KMS-11 (cell line): ENCODE measurements at regions not wholly inside any gene's neighbourhood (a gene's known extent, or its start where the extent isn't known, plus 50 kb on each side); places are given as distances from the start of the nearest gene placed in this dataset.

Experiments
- H2AFZ ChIP-seq: fragments of 200-600 bp; sonication (generic); 2 replicates; pipeline ENCODE4 v1.6.1; 2016; ENCODE audit warnings: antibody characterized with exemption, mixed run types, low read depth
- H3K27ac ChIP-seq: fragments of 200-600 bp; sonication (generic); 2 replicates; pipeline ENCODE4 v1.6.1; 2016; ENCODE audit warnings: mild to moderate bottlenecking, mixed run types
- H3K27me3 ChIP-seq: fragments of 200-600 bp; sonication (generic); 2 replicates; pipeline ENCODE4 v1.6.1; 2017; ENCODE audit warnings: mild to moderate bottlenecking, low read depth, mixed run types, moderate library complexity; ENCODE audit not compliant: insufficient read depth
- H3K36me3 ChIP-seq: fragments of 200-600 bp; sonication (generic); 2 replicates; pipeline ENCODE4 v1.6.1; 2017; ENCODE audit warnings: mild to moderate bottlenecking, mixed run types; ENCODE audit not compliant: insufficient read depth
- H3K4me1 ChIP-seq: fragments of 200-600 bp; sonication (generic); 2 replicates; pipeline ENCODE4 v1.6.1; 2016; ENCODE audit warnings: mild to moderate bottlenecking, low read depth, mixed run types; ENCODE audit not compliant: poor library complexity, severe bottlenecking
- H3K4me2 ChIP-seq: fragments of 200-600 bp; sonication (generic); 2 replicates; pipeline ENCODE4 v1.7.0; 2016; ENCODE audit warnings: mild to moderate bottlenecking, mixed run types
- H3K4me3 ChIP-seq: fragments of 200-600 bp; sonication (generic); IDR thresholded peaks from 2 replicates; pipeline ENCODE4 v1.6.1; 2017; ENCODE audit warnings: low read depth, low read length, mixed read lengths; ENCODE audit not compliant: insufficient read depth
- H3K79me2 ChIP-seq: fragments of 200-600 bp; sonication (generic); 2 replicates; pipeline ENCODE4 v1.6.1; 2016; ENCODE audit warnings: low read depth, mixed run types; ENCODE audit not compliant: insufficient read depth
- H3K9ac ChIP-seq: fragments of 200-600 bp; sonication (generic); 2 replicates; pipeline ENCODE4 v1.6.1; 2016; ENCODE audit warnings: mild to moderate bottlenecking, mixed run types
- H4K20me1 ChIP-seq: fragments of 200-600 bp; sonication (generic); 2 replicates; pipeline ENCODE4 v1.6.1; 2016; ENCODE audit warnings: mild to moderate bottlenecking, mixed run types; ENCODE audit not compliant: insufficient read depth
- TF ChIP-seq, protein P1 (sequence below): fragments of 200-600 bp; sonication (generic); conservative IDR thresholded peaks from 2 replicates; pipeline ENCODE4 v1.6.1; 2017; ENCODE audit warnings: low read depth, mild to moderate bottlenecking, antibody characterized with exemption, low read length, moderate library complexity, mixed read lengths

DNA sequence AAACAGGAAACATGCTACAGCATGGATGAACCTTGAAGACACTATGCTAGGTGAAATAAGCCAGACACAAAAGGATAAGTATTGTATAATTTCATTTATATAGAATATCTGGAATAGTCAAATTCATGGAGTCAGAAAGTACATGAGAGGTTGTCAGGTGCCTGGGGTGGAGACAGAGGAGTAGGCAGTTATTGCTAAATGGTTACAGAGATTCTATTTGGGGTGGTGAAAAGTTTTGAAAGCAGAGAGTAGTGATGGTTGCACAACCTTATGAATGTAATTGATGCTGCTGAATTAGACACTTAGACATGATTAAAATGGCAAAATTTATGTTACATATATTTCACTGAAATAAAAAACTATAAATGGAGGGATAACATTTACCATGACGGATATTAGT is 197.4 kb downstream of the VAPA start:
- Histone ChIP-seq H2AFZ (no peak overlapping the region), H3K4me3 (no peak overlapping the region), H3K4me2 (no peak overlapping the region), H4K20me1 (no peaks in the 10 kb centered on the region), H3K36me3 (no peaks in the 10 kb centered on the region), H3K27ac (no peak overlapping the region), H3K4me1 (no peaks in the 10 kb centered on the region), H3K27me3 (no peaks in the 10 kb centered on the region), H3K79me2 (no peaks in the 10 kb centered on the region), H3K9ac (no peak overlapping the region)
- TF ChIP-seq, protein P1, sequence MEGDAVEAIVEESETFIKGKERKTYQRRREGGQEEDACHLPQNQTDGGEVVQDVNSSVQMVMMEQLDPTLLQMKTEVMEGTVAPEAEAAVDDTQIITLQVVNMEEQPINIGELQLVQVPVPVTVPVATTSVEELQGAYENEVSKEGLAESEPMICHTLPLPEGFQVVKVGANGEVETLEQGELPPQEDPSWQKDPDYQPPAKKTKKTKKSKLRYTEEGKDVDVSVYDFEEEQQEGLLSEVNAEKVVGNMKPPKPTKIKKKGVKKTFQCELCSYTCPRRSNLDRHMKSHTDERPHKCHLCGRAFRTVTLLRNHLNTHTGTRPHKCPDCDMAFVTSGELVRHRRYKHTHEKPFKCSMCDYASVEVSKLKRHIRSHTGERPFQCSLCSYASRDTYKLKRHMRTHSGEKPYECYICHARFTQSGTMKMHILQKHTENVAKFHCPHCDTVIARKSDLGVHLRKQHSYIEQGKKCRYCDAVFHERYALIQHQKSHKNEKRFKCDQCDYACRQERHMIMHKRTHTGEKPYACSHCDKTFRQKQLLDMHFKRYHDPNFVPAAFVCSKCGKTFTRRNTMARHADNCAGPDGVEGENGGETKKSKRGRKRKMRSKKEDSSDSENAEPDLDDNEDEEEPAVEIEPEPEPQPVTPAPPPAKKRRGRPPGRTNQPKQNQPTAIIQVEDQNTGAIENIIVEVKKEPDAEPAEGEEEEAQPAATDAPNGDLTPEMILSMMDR = no peak

DNA sequence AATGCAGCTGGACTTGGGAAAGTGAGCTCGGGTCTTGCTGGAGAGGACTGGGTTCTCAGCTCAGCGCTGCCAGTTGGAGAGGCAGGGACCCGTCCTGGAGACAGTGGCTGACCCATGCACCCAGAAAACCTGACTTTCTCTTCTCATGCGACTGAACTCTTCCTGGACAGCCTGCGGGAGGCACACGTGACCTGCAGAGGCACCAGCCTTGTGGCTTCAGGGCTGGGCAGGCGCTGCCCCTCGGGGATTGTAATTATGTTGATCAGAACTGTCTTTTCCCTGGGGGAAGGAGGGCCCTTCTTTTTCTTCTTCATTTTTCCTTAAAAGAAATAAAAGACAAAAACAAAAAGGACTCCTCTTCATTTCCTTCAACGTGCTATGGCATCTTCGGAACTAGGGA is 198.1 kb downstream of the VAPA start:
- H3K9ac ChIP-seq = no peak overlapping the region
- no peak overlapping the region for H3K4me3 ChIP-seq
- H3K4me2 ChIP-seq = no peak overlapping the region
- no peaks in the 10 kb centered on the region for H3K27me3 ChIP-seq
- H2AFZ ChIP-seq = no peak overlapping the region
- no peaks in the 10 kb centered on the region for H4K20me1 ChIP-seq
- H3K27ac ChIP-seq = no peak overlapping the region
- no peaks in the 10 kb centered on the region for H3K36me3 ChIP-seq
- TF ChIP-seq, protein P1 = no peak
- no peaks in the 10 kb centered on the region for H3K4me1 ChIP-seq
- no peaks in the 10 kb centered on the region for H3K79me2 ChIP-seq

DNA sequence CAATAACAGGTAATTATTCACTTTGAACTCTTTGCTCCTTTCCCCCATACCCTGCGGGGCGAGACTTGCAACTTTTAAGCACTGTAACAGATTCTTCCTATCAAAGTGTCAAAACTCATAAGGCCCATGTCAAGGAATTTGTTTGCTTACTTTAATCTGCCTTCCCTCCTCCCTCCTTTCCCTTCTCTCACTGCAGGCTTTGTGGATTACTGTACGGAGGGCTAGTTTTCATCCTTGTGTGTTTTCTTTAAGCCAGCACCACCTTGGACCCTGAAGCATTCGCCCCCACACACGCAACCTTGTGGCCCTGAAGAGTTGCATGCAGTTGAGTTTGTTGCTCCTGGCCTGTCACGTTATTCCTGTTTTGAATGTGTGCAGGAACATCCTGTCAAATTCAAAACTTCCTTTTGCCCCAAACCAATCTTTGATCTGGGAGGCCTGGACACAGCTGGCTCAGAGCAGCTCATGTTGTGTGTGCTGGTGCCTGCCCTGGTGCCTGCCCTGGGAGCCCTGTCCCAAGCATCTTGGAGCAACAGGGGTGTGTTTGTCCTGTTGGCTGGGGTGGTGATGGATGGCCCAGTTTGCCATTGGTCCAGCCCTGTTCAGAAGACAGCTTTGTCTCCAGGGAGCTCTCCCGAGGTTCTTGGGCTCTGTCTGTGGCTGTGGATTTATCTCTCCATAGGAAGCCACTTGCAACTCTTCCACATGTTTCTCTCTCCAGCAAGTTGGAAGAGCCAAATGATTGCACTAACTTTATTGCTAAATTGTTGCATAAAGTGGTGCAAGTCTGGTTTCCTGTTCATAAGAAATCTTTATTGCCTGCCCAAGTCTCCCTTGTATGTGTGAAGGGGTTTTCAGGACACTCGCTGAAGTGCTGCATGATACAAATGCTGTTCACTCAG is 199.6 kb downstream of the VAPA start:
- no peak overlapping the region for H3K9ac ChIP-seq
- H3K27ac ChIP-seq = no peak overlapping the region
- H4K20me1 ChIP-seq = no peaks in the 10 kb centered on the region
- no peak overlapping the region for H2AFZ ChIP-seq
- H3K4me3 ChIP-seq = no peak overlapping the region
- H3K79me2 ChIP-seq = no peaks in the 10 kb centered on the region
- H3K4me1 ChIP-seq = no peaks in the 10 kb centered on the region
- no peaks in the 10 kb centered on the region for H3K36me3 ChIP-seq
- TF ChIP-seq, protein P1 = no peak
- H3K27me3 ChIP-seq = no peaks in the 10 kb centered on the region
- no peak overlapping the region for H3K4me2 ChIP-seq

DNA sequence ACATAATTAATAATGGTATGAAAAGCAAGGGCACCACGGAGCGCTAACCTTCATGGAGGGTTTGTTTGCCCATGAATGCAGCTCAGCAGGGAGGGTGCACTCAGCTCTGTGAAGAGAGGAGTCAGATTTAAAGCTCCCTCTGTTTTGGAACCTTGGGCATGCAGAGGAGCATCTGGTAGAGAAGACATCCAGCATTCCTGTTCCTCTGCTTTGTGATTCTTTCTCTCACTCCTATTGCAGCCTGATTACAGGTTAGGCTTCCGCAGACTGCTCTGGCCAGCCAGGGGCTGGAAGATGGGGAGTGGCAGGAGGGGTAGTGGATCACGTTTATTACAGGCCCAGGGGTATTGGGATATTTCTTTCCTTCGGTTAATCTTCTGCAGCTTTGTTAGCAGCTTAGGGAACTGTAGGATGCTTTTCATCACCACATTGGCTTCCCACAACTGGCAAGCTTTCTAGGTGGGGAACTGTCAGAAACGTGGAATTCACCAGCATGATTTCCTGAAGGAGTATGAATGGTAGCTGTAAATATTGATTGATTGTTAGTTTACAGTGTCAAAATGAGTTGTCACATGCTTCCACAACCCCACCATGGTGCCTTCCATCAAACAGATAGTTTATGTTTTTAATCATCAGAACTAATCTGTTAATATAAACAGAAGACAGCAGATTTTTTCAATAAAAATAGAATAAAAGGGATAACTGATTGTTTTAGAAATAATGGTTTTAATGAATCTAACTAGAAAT is 201.1 kb downstream of the VAPA start:
- no peaks in the 10 kb centered on the region for H3K36me3 ChIP-seq
- peaks cover 1% of the 10 kb centered on the region; the same call in 1 of the 2 replicates for H3K27me3 ChIP-seq
- no peak overlapping the region for H2AFZ ChIP-seq

More for the DNA sequence above, 201.1 kb downstream of the VAPA start:
- TF ChIP-seq, protein P1 = no peak
- Histone ChIP-seq H3K27ac (no peak overlapping the region), H3K79me2 (no peaks in the 10 kb centered on the region), H3K4me2 (no peak overlapping the region), H3K4me1 (no peaks in the 10 kb centered on the region), H3K4me3 (no peak overlapping the region), H3K9ac (no peak overlapping the region), H4K20me1 (no peaks in the 10 kb centered on the region)
